CMK (cell line): ENCODE measurements at regions not wholly inside any gene's neighbourhood (a gene's known extent, or its start where the extent isn't known, plus 50 kb on each side); places are given as distances from the start of the nearest gene placed in this dataset.
"Not testable (repeated sequence)": the region's sequence is repeated elsewhere in the genome, so short reads cannot be mapped to it uniquely, and the experiment has no call there.

ENCODE experiments used
- DNase-seq: peaks from one replicate; pipeline ENCODE4 v3.0.0-alpha.2; 2010; ENCODE audit warnings: low read depth

DNA sequence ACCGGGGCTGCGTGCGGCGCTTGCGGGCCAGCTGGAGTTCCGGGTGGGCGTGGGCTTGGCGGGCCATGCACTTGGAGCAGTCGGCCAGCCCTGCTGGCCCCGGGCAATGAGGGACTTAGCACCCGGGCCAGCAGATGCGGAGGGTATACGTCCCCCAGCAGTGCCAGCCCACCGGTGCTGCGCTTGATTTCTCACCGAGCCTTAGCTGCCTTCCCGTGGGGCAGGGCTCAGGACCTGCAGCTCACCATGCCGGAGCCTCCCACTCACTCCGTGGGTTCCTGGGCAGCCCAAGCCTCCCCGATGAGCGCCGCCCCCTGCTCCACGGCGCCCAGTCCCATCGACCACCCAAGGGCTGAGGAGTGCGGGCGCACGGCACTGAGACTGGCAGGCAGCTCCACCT lies 51.4 kb upstream of the INPP4B start:
- DNase-seq = not testable (repeated sequence)

DNA sequence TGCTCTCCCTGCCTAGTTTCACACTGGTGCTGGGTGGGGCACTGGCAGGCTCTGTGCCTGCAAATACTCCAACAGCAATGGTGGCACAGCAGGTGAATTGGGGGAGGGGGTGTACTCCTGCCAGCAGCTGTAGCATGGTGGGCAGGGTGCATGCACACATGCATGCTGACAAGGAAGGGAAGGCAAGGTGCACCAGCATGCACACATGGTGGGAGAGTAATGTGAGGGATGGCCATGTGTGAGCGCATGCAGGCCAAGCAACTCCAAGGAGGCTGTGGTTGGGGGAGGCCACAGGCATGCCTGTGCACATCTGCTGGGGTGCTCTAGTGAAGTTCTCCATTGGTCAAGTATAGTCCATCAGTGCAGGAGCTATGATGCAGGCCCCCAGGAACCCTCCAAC lies 54.5 kb upstream of the INPP4B start:
- no peak for DNase-seq

GRCh38 chr4:142901166-142901662 lies 55.1 kb upstream of the INPP4B start:
- no peak for DNase-seq

DNA sequence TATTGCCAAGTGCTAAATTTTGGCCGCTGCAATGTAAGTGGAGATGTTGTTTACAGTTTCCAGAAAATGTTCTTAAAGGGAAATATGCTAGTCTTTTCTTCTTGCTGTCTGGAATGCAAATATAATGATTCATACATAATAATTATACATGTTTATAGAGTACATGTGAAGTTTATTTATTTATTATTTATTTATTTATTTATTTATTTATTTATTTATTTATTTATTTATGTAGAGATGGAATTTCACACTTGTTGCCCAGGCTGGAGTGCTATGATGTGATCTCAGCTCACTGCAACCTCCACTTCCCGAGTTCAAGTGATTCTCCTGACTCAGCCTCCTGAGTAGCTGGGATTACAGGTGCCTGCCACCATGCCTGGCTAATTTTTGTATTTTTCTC lies 57.5 kb upstream of the INPP4B start:
- DNase-seq = not testable (repeated sequence)

GRCh38 chr4:142909908-142910307 lies 63.8 kb upstream of the INPP4B start:
- no peak for DNase-seq

DNA sequence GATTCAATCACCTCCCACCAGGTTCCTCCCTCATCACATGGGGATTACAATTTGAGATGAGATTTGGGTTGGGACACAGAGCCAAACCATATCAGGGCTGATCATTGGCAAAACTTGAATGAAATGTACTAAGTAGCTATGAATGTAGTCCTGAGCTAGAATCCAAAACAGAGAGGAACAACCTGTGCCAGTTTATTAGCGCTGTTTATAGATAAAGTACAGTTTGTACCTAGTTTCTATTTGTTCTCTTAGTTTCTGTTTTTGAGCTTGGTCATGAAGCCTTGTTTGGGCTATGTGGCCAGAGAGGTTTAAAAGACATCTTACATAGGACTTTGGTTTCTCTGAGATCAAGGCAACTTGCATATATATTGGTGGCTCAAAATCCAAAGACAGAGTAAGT lies 66.9 kb upstream of the INPP4B start:
- no peak for DNase-seq

- no peak for DNase-seq
Measured at GRCh38 chr4:142913461-142914030, 67.4 kb upstream of the INPP4B start.

DNA sequence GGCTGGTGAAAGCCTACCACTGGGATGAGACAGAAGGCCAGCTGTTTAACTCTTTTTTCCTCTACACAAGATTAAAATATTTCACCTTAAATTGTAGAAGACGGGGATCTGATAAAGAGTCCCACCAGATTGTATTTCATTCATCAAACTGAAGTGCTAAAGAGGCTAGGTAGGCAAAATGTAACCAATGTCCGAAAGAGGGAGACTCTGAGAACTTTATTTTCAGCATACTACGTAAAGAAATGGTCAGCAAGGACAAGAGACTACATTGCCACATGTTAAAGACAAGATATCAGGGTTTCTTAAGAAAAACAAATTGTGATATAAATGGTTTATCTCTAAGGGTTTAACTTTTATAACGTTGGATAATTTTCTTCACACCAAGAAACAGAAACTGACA lies 71.6 kb upstream of the INPP4B start:
- DNase-seq = no peak

GRCh38 chr4:142922720-142923119 lies 76.6 kb upstream of the INPP4B start:
- DNase-seq = no peak

- no peak for DNase-seq
Measured at GRCh38 chr4:142923619-142924018, 77.5 kb upstream of the INPP4B start.

DNA sequence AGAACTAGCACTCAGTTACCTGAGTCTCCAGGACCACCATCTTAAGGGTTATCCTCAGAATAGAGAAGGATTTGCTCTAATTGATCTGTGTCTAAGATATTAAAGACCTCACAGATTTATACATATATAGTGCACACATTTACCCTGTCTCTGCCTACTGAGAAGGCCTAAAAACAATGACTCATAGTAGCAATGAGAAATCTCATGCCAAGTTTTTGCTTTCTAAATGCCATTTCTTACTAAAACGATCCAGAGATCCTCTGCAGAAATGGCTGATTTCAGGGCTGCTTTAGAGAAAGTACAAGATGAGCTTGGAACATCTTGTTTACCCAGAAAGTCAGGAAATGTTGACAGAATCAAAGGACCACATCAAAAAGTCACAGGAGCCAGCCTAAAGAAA lies 79.1 kb upstream of the INPP4B start:
- DNase-seq = no peak

GRCh38 chr4:142927721-142928120 lies 81.6 kb upstream of the INPP4B start:
- no peak for DNase-seq

DNA sequence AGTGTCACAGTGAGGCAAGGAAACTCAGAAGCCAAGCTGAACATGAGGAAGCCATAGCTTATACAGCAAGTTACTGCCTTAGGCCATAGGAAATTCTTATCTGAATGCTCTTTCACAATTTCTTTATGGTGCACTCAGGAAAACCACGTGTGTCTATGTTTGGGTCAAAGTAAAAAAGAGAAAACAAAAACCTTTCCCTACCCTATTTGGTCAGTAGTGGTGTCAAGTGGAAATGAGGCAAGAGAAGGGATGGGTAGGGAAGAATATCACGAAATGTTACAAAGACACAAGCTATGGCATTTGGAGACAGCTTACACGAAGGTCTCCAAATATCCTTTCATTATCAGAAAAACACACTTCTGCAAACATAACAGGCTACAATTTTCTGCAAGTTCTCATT lies 83.4 kb upstream of the INPP4B start:
- no peak for DNase-seq

DNA sequence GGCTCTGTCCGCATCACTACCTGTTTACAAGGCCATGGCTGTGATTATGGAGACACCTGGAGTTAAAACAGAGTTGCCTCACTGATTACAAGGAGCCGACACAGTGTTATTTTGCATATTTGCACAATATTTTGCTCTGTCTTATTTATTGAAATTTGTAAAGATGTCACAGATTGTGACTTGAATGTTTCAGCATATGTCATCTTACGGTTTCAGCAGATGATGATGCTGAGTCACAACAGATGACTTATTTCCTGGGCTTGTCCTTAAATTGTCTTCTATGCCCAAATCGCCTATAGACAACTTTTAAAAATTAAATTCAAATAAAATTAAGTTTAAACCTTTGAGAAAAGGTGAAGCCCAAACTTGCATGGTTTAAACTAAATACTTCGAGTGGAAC lies 87.1 kb upstream of the INPP4B start:
- DNase-seq = no peak

- DNase-seq = no peak
Measured at GRCh38 chr4:142940425-142941330, 94.6 kb upstream of the INPP4B start.

- no peak for DNase-seq
Measured at GRCh38 chr4:142944565-142944964, 98.5 kb upstream of the INPP4B start.

- no peak for DNase-seq
Measured at GRCh38 chr4:142952821-142953580, 106.9 kb upstream of the INPP4B start.

- DNase-seq = no peak
Measured at GRCh38 chr4:142954415-142954814, 108.3 kb upstream of the INPP4B start.

DNA sequence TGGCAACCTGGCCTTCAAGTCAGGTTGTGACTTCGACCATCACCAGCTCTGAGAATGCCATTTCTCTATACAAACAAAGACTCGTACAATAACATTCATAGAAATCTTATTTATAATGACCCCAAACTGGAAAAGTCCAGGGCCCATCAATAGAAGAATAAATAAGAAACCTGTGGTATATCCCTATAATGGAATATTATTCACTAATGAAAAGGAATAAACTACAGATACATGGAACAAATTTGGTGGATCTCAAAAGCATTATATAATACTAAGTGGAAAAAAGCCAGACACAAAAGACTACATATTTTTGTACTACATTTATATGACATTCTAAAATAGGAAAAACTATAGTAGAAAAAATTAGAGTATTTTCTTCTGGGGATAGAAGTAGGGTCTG lies 109.4 kb upstream of the INPP4B start:
- DNase-seq = no peak

DNA sequence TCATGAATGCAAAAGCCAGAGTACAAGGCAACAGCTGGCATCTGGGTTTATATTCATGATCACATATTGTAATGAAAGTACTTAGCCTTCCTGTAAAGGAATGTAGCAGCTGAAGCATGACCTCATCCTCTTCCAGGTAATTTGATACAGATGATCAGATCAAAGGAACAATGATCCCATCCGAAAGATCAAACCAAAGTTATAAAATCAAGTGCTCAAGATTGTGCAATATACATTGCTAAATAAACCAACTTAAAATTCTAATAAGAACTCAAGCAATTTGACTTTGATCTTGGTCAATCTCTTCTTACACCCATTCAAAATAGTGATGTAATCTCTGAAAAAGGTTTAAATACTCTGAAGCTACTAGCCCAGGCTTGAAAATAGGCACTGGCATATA lies 113.1 kb upstream of the INPP4B start:
- no peak for DNase-seq

DNA sequence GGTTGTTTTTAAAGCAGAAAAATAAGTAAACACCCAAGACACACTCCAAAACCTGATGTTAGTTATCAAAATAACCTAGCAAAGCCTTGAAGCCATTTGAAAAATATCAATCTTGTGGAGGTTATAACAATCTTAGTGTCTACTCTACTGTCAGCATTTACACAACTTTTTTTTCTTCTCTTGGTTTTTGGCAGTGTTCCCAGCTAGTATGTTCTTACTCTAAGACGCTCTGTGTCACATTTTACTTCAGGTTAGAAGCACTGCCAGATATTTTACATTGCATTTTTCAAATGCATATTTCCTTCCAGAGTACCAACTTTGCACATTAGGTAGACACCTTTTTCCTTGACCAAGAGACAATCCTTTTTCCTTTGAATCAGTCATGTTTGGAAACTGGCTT lies 114.0 kb upstream of the INPP4B start:
- DNase-seq = no peak

GRCh38 chr4:142960867-142961644 lies 115.0 kb upstream of the INPP4B start:
- no peak for DNase-seq
